GM23248 (cell line): ENCODE measurements at regions not wholly inside any gene's neighbourhood (a gene's known extent, or its start where the extent isn't known, plus 50 kb on each side); places are given as distances from the start of the nearest gene placed in this dataset.

Experiments
- DNase-seq: peaks from one replicate; pipeline ENCODE4 v3.0.0-alpha.2; 2015
- H2AFZ ChIP-seq: fragments of 200-600 bp; sonication (generic); 2 replicates; pipeline ENCODE4 v1.6.1; 2016; ENCODE audit warnings: antibody characterized with exemption
- H3F3A ChIP-seq: fragments of 200-600 bp; sonication (generic); 2 replicates; pipeline ENCODE4 v1.6.1; 2016; ENCODE audit warnings: mild to moderate bottlenecking, antibody characterized with exemption, mixed run types; ENCODE audit not compliant: insufficient read depth
- H3K27ac ChIP-seq: fragments of 200-600 bp; sonication (generic); 2 replicates; pipeline ENCODE4 v1.5.1; 2016; ENCODE audit warnings: mild to moderate bottlenecking
- H3K27me3 ChIP-seq: fragments of 200-600 bp; sonication (generic); replicated peaks from 2 replicates; pipeline ENCODE4 v1.6.1; 2016; ENCODE audit warnings: mild to moderate bottlenecking; ENCODE audit not compliant: insufficient read depth
- H3K36me3 ChIP-seq: fragments of 200-600 bp; sonication (generic); 2 replicates; pipeline ENCODE4 v1.6.1; 2016; ENCODE audit warnings: low read depth, mild to moderate bottlenecking
- H3K4me1 ChIP-seq: fragments of 200-600 bp; sonication (generic); 2 replicates; pipeline ENCODE4 v1.6.1; 2016; ENCODE audit warnings: mild to moderate bottlenecking; ENCODE audit not compliant: insufficient read depth
- H3K4me2 ChIP-seq: fragments of 200-600 bp; sonication (generic); one replicate; pipeline ENCODE4 v1.6.1; 2016; ENCODE audit warnings: mild to moderate bottlenecking; ENCODE audit not compliant: unreplicated experiment
- H3K4me3 ChIP-seq: fragments of 200-600 bp; sonication (generic); 2 replicates; pipeline ENCODE4 v1.5.1; 2016; ENCODE audit warnings: mild to moderate bottlenecking
- H3K79me2 ChIP-seq: fragments of 200-600 bp; sonication (generic); 2 replicates; pipeline ENCODE4 v1.6.1; 2016; ENCODE audit warnings: mild to moderate bottlenecking; ENCODE audit not compliant: insufficient read depth
- H3K9ac ChIP-seq: fragments of 200-600 bp; sonication (generic); 2 replicates; pipeline ENCODE4 v1.6.1; 2016; ENCODE audit warnings: mild to moderate bottlenecking
- H3K9me2 ChIP-seq: fragments of 200-600 bp; sonication (generic); 2 replicates; pipeline ENCODE4 v1.6.1; 2016; ENCODE audit warnings: mixed run types, mild to moderate bottlenecking, moderate library complexity; ENCODE audit not compliant: insufficient read depth
- H3K9me3 ChIP-seq: fragments of 200-600 bp; sonication (generic); one replicate; pipeline ENCODE4 v1.6.1; 2017; ENCODE audit warnings: low read depth
- H4K20me1 ChIP-seq: fragments of 200-600 bp; sonication (generic); 2 replicates; pipeline ENCODE4 v1.6.0; 2016; ENCODE audit not compliant: insufficient read depth
- EZH2 ChIP-seq: fragments of 200-600 bp; sonication (generic); IDR thresholded peaks from 2 replicates; pipeline ENCODE4 v1.6.1; 2018; ENCODE audit warnings: antibody characterized with exemption, mild to moderate bottlenecking; ENCODE audit not compliant: insufficient read depth, poor library complexity, severe bottlenecking
- EZH2phosphoT487 ChIP-seq: fragments of 200-600 bp; sonication (generic); IDR thresholded peaks from 2 replicates; pipeline ENCODE4 v1.6.1; 2018; ENCODE audit warnings: antibody characterized with exemption, moderate library complexity, mild to moderate bottlenecking, low read depth; ENCODE audit not compliant: insufficient read depth
- WGBS, 2 experiments: methylation state at CpG; one replicate each; pipeline ENCODE4 v1.1.6; 2015 to 2017; ENCODE audit warnings: low lambda C conversion rate in 2 of 2, low coverage in 1 of 2; ENCODE audit errors: missing lambda C conversion rate in 2 of 2; 5-methylcytosine and 5-hydroxymethylcytosine counted together
- in situ Hi-C: fragments of 300-500 bp; cut with MboI; formaldehyde crosslinking; loops from 2 replicates; pipeline ENCODE4 v1.15.0; 2020

GRCh38 chr2:142745691-142746090 is 131.8 kb upstream of the KYNU start:
- H3K79me2 ChIP-seq = no peaks in the 10 kb centered on the region
- H3F3A ChIP-seq = no peaks in the 10 kb centered on the region
- H3K4me2 ChIP-seq = no peak overlapping the region
- in situ Hi-C loops = no loop called here
- no peaks in the 10 kb centered on the region for H3K4me1 ChIP-seq
- 42 to 45% methylated on average over 4 of the region's 4 CpGs for WGBS, 2 experiments
- no peak overlapping the region for H3K27ac ChIP-seq
- H2AFZ ChIP-seq = no peak overlapping the region
- H4K20me1 ChIP-seq = no peaks in the 10 kb centered on the region
- H3K9ac ChIP-seq = no peak overlapping the region
- no peaks in the 10 kb centered on the region for H3K9me3 ChIP-seq
- TF ChIP-seq EZH2phosphoT487 = no peak
- no peak for TF ChIP-seq EZH2
- H3K9me2 ChIP-seq = no peaks in the 10 kb centered on the region; the same call in 1 of the 2 replicates
- DNase-seq = no peak
- no peak overlapping the region for H3K4me3 ChIP-seq
- no peaks in the 10 kb centered on the region for H3K36me3 ChIP-seq
- no peaks in the 10 kb centered on the region for H3K27me3 ChIP-seq

- no peak overlapping the region for H3K4me2 ChIP-seq
- TF ChIP-seq EZH2phosphoT487 = no peak
- TF ChIP-seq EZH2 = no peak
- no peaks in the 10 kb centered on the region for H3K9me3 ChIP-seq
- H3F3A ChIP-seq = no peaks in the 10 kb centered on the region
- H3K79me2 ChIP-seq = no peaks in the 10 kb centered on the region
- 69 to 75% methylated on average over 5 of the region's 5 CpGs for WGBS, 2 experiments
- in situ Hi-C loops = no loop called here
- H3K27ac ChIP-seq = no peak overlapping the region
- no peaks in the 10 kb centered on the region for H4K20me1 ChIP-seq
- no peaks in the 10 kb centered on the region for H3K36me3 ChIP-seq
- H3K9ac ChIP-seq = no peak overlapping the region
- DNase-seq = peak; percentile 46
- no peaks in the 10 kb centered on the region for H3K4me1 ChIP-seq
- no peaks in the 10 kb centered on the region for H3K9me2 ChIP-seq
- no peak overlapping the region for H2AFZ ChIP-seq
- H3K4me3 ChIP-seq = no peak overlapping the region
- H3K27me3 ChIP-seq = no peaks in the 10 kb centered on the region
These were observed 134.9 kb upstream of the KYNU start for GRCh38 chr2:142742371-142743214.

- peak; percentile 7 for DNase-seq
- in situ Hi-C loops = no loop called here
- no peaks in the 10 kb centered on the region for H3K27me3 ChIP-seq
- H3K79me2 ChIP-seq = no peaks in the 10 kb centered on the region
- WGBS, 2 experiments = 53 to 59% methylated on average over 2 of the region's 2 CpGs
- H3K9me3 ChIP-seq = no peaks in the 10 kb centered on the region
- H3K4me1 ChIP-seq = no peaks in the 10 kb centered on the region
- no peak overlapping the region for H3K4me3 ChIP-seq
- H3K9me2 ChIP-seq = no peaks in the 10 kb centered on the region
- H3K36me3 ChIP-seq = no peaks in the 10 kb centered on the region
- H3F3A ChIP-seq = no peaks in the 10 kb centered on the region
- H3K4me2 ChIP-seq = no peak overlapping the region
- H3K9ac ChIP-seq = no peak overlapping the region
- no peak for TF ChIP-seq EZH2
- no peak for TF ChIP-seq EZH2phosphoT487
- H3K27ac ChIP-seq = no peak overlapping the region
- H2AFZ ChIP-seq = no peak overlapping the region
- H4K20me1 ChIP-seq = no peaks in the 10 kb centered on the region
These were observed 135.6 kb upstream of the KYNU start for GRCh38 chr2:142741764-142742269.

GRCh38 chr2:142734770-142735169 is 142.7 kb upstream of the KYNU start:
- Histone ChIP-seq H3K79me2 (no peaks in the 10 kb centered on the region), H3K4me1 (no peaks in the 10 kb centered on the region), H3K36me3 (no peaks in the 10 kb centered on the region), H3K4me2 (no peak overlapping the region), H3K9me2 (no peaks in the 10 kb centered on the region), H3K4me3 (no peak overlapping the region), H3K9me3 (no peaks in the 10 kb centered on the region), H3F3A (no peaks in the 10 kb centered on the region), H2AFZ (no peak overlapping the region), H4K20me1 (no peaks in the 10 kb centered on the region), H3K27ac (no peak overlapping the region), H3K9ac (no peak overlapping the region), H3K27me3 (no peaks in the 10 kb centered on the region)
- in situ Hi-C loops = no loop called here
- DNase-seq = no peak
- WGBS, 2 experiments = 92 to 96% methylated on average over 2 of the region's 2 CpGs
- no peak for TF ChIP-seq EZH2
- TF ChIP-seq EZH2phosphoT487 = no peak
